Right lobe of liver (tissue), 6 donors: ENCODE measurements at regions not wholly inside any gene's neighbourhood (a gene's known extent, or its start where the extent isn't known, plus 50 kb on each side); places are given as distances from the start of the nearest gene placed in this dataset.
A peak's percentile ranks its signal among the peaks of the same experiment; 100 is the strongest.

ENCODE experiments used
- ATAC-seq, 4 donors: fragments of 200-7000 bp; cut with Tn5 transposase; one replicate each; pipeline ENCODE4 v1.9.1; 2020; ENCODE audit warnings: mild to moderate bottlenecking in 4 of 4, moderate library complexity in 4 of 4
- DNase-seq, 3 donors: peaks; one replicate each; pipeline ENCODE4 v3.0.0-alpha.2; 2020
- H3K27ac ChIP-seq, 3 donors: fragments of 200-600 bp; one replicate each; pipeline ENCODE4 v1.8.0; 2022
- H3K27me3 ChIP-seq, 2 donors: fragments of 200-600 bp; one replicate each; pipeline ENCODE4 v1.8.0; 2022
- H3K36me3 ChIP-seq, 4 donors: fragments of 200-600 bp; sonication (generic) in 1 of 4; one replicate each; pipeline versions ENCODE4 v1.5.1 to v1.8.0; 2017 to 2022; ENCODE audit warnings: control low read depth in 1 of 4
- H3K4me1 ChIP-seq, 4 donors: fragments of 200-600 bp; sonication (generic) in 1 of 4; one replicate each; pipeline versions ENCODE4 v1.5.1 to v1.8.0; 2017 to 2022; ENCODE audit warnings: control low read depth in 1 of 4
- H3K4me3 ChIP-seq, 3 donors: fragments of 200-600 bp; one replicate each; pipeline ENCODE4 v1.8.0; 2022
- H3K9me3 ChIP-seq, 4 donors: fragments of 200-600 bp; sonication (generic) in 1 of 4; one replicate each; pipeline versions ENCODE4 v1.5.1 to v1.8.0; 2017 to 2022; ENCODE audit warnings: control low read depth in 1 of 4
- CTCF ChIP-seq, 4 donors: fragments of 200-600 bp in 3 of 4; fragments of 450-650 bp in 1 of 4; IDR thresholded peaks; one replicate each; pipeline versions ENCODE4 v1.5.1 to v1.8.0; 2016 to 2022; ENCODE audit warnings: antibody characterized with exemption in 4 of 4, mild to moderate bottlenecking in 2 of 4
- POLR2A ChIP-seq: fragments of 450-650 bp; IDR thresholded peaks from one replicate; pipeline ENCODE4 v1.6.1; 2017; ENCODE audit warnings: antibody characterized with exemption, mild to moderate bottlenecking
- WGBS: methylation state at CpG from one replicate; pipeline ENCODE4 v1.1.6; 2018; ENCODE audit warnings: low coverage, low lambda C conversion rate; ENCODE audit not compliant: insufficient coverage; ENCODE audit errors: missing lambda C conversion rate; 5-methylcytosine and 5-hydroxymethylcytosine counted together
- intact Hi-C, 2 donors: fragments of 100-400 bp; cut with DNase I; formaldehyde crosslinking; loops; one replicate each; pipeline versions ENCODE4 v1.11.2 to v1.14.1; 2022
- donor health status: DM: no; HTN: yes; CAD: no.
- donor health status: DM: no; HTN: no; CAD: no.
- donor health status: DM: no; HTN: no; CAD: no.
- donor health status: DM: no; HTN: yes; CAD: no.
- donor health status: DM: no; HTN: yes; CAD: no.

- Histone ChIP-seq H3K36me3 (no peaks in the 10 kb centered on the region), H3K9me3 (no peaks in the 10 kb centered on the region), H3K4me3 (no peak overlapping the region), H3K4me1 (peaks cover 0 to 9% (median 4%) of the 10 kb centered on the region in 4 donors), H3K27ac (no peak overlapping the region), H3K27me3 (no peaks in the 10 kb centered on the region)
- DNase-seq (peak in 1 of 3 donors; percentile 28), ATAC-seq (no peak)
- 79% methylated on average over 11 of the region's 16 CpGs for WGBS
- TF ChIP-seq CTCF (IDR thresholded peaks at IDR 0.05): no peak
- TF ChIP-seq POLR2A: no peak
- intact Hi-C loops: no loop called here
These were observed 58.3 kb upstream of the SHH start for GRCh38 chr7:155870334-155871180.

- H3K4me1 ChIP-seq: peaks cover 0 to 9% (median 4%) of the 10 kb centered on the region in 4 donors
- TF ChIP-seq POLR2A (no peak), CTCF (IDR thresholded peaks at IDR 0.05) (no peak)
- H3K4me3 ChIP-seq: no peak overlapping the region
- ATAC-seq (no peak), DNase-seq (peak in 1 of 3 donors; percentile 33)
- no peaks in the 10 kb centered on the region for H3K27me3 ChIP-seq
- H3K9me3 ChIP-seq: no peaks in the 10 kb centered on the region
- H3K27ac ChIP-seq: no peak overlapping the region
- WGBS: 75% methylated on average over 1 of the region's 13 CpGs
- H3K36me3 ChIP-seq: no peaks in the 10 kb centered on the region
- intact Hi-C loops: no loop called here
These were observed 57.5 kb upstream of the SHH start for GRCh38 chr7:155869784-155870076.

GRCh38 chr7:155868955-155869783 is 56.9 kb upstream of the SHH start:
- peaks cover 0 to 9% (median 4%) of the 10 kb centered on the region in 4 donors for H3K4me1 ChIP-seq
- no peak overlapping the region for H3K27ac ChIP-seq
- H3K4me3 ChIP-seq: no peak overlapping the region
- no peaks in the 10 kb centered on the region for H3K27me3 ChIP-seq
- no peaks in the 10 kb centered on the region for H3K36me3 ChIP-seq
- H3K9me3 ChIP-seq: no peaks in the 10 kb centered on the region
- intact Hi-C loops: no loop called here
- TF ChIP-seq POLR2A (no peak), CTCF (IDR thresholded peaks at IDR 0.05) (no peak)
- DNase-seq (peak in 1 of 3 donors; percentile 37), ATAC-seq (no peak)
- 97% methylated on average over 4 of the region's 10 CpGs for WGBS

GRCh38 chr7:155867734-155868400 is 55.6 kb upstream of the SHH start:
- Histone ChIP-seq H3K4me1 (peaks cover 0 to 13% (median 6%) of the 10 kb centered on the region in 4 donors), H3K9me3 (no peaks in the 10 kb centered on the region), H3K36me3 (no peaks in the 10 kb centered on the region), H3K27ac (no peak overlapping the region), H3K27me3 (no peaks in the 10 kb centered on the region), H3K4me3 (no peak overlapping the region)
- intact Hi-C loops: no loop called here
- no peak for DNase-seq
- no peak for TF ChIP-seq CTCF (IDR thresholded peaks at IDR 0.05)
- WGBS: 71% methylated on average over 2 of the region's 6 CpGs
- ATAC-seq: no peak
